ENCODE measurements at regions not wholly inside any gene's neighbourhood (a gene's known extent, or its start where the extent isn't known, plus 50 kb on each side); places are given as distances from the start of the nearest gene placed in this dataset.

DNA sequence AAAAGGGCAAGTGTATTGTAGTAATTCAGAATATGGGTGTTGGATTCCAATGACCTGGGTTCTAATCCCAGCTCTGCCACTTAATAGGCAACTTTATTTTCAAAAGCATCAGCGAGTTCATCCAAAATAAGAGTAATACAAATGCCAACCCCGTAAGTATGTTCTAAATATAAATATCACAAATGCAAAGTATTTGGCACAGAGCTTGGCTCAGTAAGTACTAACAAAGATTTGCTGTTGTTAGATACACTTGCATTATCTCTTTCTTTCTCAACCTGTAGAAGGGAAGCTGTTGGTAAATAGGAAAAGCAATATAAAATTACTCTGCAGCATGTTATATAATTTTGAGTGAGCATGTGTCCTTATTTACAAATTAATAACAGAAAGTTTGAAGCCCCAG, 1302.6 kb upstream of the FAM98A start:
- peaks cover 6% of the 10 kb centered on the region for H3K4me1 Mint-ChIP-seq (ENCODE audit: low read depth)
- H3K27ac Mint-ChIP-seq = no peak overlapping the region
- no peaks in the 10 kb centered on the region for H3K27me3 Mint-ChIP-seq

GRCh38 chr2:34899079-34899478, 1300.0 kb upstream of the FAM98A start:
- Mint-ChIP-seq H3K9me3 (ENCODE audit: low read depth) (no peaks in the 10 kb centered on the region), H3K4me1 (ENCODE audit: low read depth) (peaks cover 13% of the 10 kb centered on the region), H3K27ac (no peak overlapping the region), H3K27me3 (no peaks in the 10 kb centered on the region), H3K4me3 (ENCODE audit: low read depth) (no peak overlapping the region), H3K36me3 (ENCODE audit: insufficient read depth) (no peaks in the 10 kb centered on the region)
- DNase-seq (ENCODE audit: low spot score, unreplicated experiment) = no peak
- TF ChIP-seq CTCF (IDR thresholded peaks at IDR 0.05; ENCODE audit: unreplicated experiment) = no peak

More for the DNA sequence above, 1302.6 kb upstream of the FAM98A start:
- no peaks in the 10 kb centered on the region for H3K9me3 Mint-ChIP-seq (ENCODE audit: low read depth)
- no peaks in the 10 kb centered on the region for H3K36me3 Mint-ChIP-seq (ENCODE audit: insufficient read depth)
- no peak for DNase-seq (ENCODE audit: low spot score, unreplicated experiment)
- no peak overlapping the region for H3K4me3 Mint-ChIP-seq (ENCODE audit: low read depth)
- no peak for TF ChIP-seq CTCF (IDR thresholded peaks at IDR 0.05; ENCODE audit: unreplicated experiment)

DNA sequence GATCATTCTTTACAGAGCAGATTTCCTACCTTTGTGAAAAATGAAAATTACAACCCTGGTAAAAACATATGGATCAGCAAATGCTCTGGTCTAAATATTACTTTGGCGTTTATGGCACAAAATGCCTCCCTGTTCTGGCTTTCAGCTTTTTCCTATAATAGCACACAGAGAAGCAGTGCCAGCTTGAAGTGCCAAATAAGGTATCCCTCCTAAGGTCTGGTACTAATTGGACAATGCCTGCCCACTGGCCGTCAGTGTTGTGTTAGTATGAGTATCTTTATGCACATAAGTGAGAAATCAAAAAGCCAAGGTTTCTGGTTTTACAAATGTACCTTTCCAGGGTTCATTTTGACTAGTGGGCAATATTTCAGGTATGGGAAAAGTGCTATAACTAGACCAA, 1293.7 kb upstream of the FAM98A start:
- Mint-ChIP-seq H3K36me3 (ENCODE audit: insufficient read depth) (no peaks in the 10 kb centered on the region), H3K9me3 (ENCODE audit: low read depth) (no peaks in the 10 kb centered on the region), H3K27me3 (no peaks in the 10 kb centered on the region), H3K27ac (no peak overlapping the region), H3K4me1 (ENCODE audit: low read depth) (peaks cover 14% of the 10 kb centered on the region), H3K4me3 (ENCODE audit: low read depth) (no peak overlapping the region)
- no peak for TF ChIP-seq CTCF (IDR thresholded peaks at IDR 0.05; ENCODE audit: unreplicated experiment)
- no peak for DNase-seq (ENCODE audit: low spot score, unreplicated experiment)

GRCh38 chr2:34892256-34892655, 1293.2 kb upstream of the FAM98A start:
- no peak for TF ChIP-seq CTCF (IDR thresholded peaks at IDR 0.05; ENCODE audit: unreplicated experiment)
- H3K27ac Mint-ChIP-seq = no peak overlapping the region

GRCh38 chr2:34875091-34875745, 1276.1 kb upstream of the FAM98A start:
- DNase-seq (ENCODE audit: low spot score, unreplicated experiment) = no peak
- no peak for TF ChIP-seq CTCF (IDR thresholded peaks at IDR 0.05; ENCODE audit: unreplicated experiment)
- Mint-ChIP-seq H3K27me3 (no peaks in the 10 kb centered on the region), H3K9me3 (ENCODE audit: low read depth) (no peaks in the 10 kb centered on the region), H3K4me3 (ENCODE audit: low read depth) (no peak overlapping the region), H3K27ac (no peak overlapping the region), H3K36me3 (ENCODE audit: insufficient read depth) (no peaks in the 10 kb centered on the region), H3K4me1 (ENCODE audit: low read depth) (no peaks in the 10 kb centered on the region)

More at GRCh38 chr2:34892256-34892655, 1293.2 kb upstream of the FAM98A start:
- Mint-ChIP-seq H3K9me3 (ENCODE audit: low read depth) (no peaks in the 10 kb centered on the region), H3K4me1 (ENCODE audit: low read depth) (peaks cover 11% of the 10 kb centered on the region), H3K27me3 (no peaks in the 10 kb centered on the region), H3K36me3 (ENCODE audit: insufficient read depth) (no peaks in the 10 kb centered on the region), H3K4me3 (ENCODE audit: low read depth) (no peak overlapping the region)
- no peak for DNase-seq (ENCODE audit: low spot score, unreplicated experiment)
